Parathyroid adenoma (tissue), 2 donors: ENCODE measurements at regions not wholly inside any gene's neighbourhood (a gene's known extent, or its start where the extent isn't known, plus 50 kb on each side); places are given as distances from the start of the nearest gene placed in this dataset.

Source experiments
- H2AFZ ChIP-seq: fragments of 300-600 bp; sonication (generic); one replicate; pipeline ENCODE4 v1.7.0; 2017; ENCODE audit warnings: antibody characterized with exemption, mild to moderate bottlenecking
- H3K27ac ChIP-seq: fragments of 300-600 bp; sonication (generic); one replicate; pipeline ENCODE4 v1.7.0; 2017
- H3K27me3 ChIP-seq: fragments of 300-600 bp; sonication (generic); one replicate; pipeline ENCODE4 v1.7.0; 2017; ENCODE audit warnings: low read length; ENCODE audit not compliant: control insufficient read depth, insufficient read depth
- H3K36me3 ChIP-seq: fragments of 300-600 bp; sonication (generic); one replicate; pipeline ENCODE4 v1.7.0; 2017; ENCODE audit warnings: low read length; ENCODE audit not compliant: control insufficient read depth, insufficient read depth
- H3K4me1 ChIP-seq: fragments of 300-600 bp; sonication (generic); one replicate; pipeline ENCODE4 v1.7.0; 2017; ENCODE audit warnings: control low read depth
- H3K4me2 ChIP-seq: fragments of 300-600 bp; sonication (generic); one replicate; pipeline ENCODE4 v1.7.0; 2017; ENCODE audit warnings: low read length
- H3K4me3 ChIP-seq: fragments of 300-600 bp; sonication (generic); one replicate; pipeline ENCODE4 v1.7.0; 2017; ENCODE audit warnings: low read depth, low read length
- H3K79me2 ChIP-seq: fragments of 300-600 bp; sonication (generic); one replicate; pipeline ENCODE4 v1.7.0; 2017; ENCODE audit warnings: control low read depth
- H3K9ac ChIP-seq: fragments of 300-600 bp; sonication (generic); one replicate; pipeline ENCODE4 v1.7.0; 2017; ENCODE audit warnings: mild to moderate bottlenecking
- H3K9me3 ChIP-seq: fragments of 300-600 bp; sonication (generic); one replicate; pipeline ENCODE4 v1.7.0; 2017; ENCODE audit warnings: low read length; ENCODE audit not compliant: control insufficient read depth
- CTCF ChIP-seq: fragments of 300-600 bp; sonication (generic); IDR thresholded peaks from one replicate; pipeline ENCODE4 v1.7.0; 2017; ENCODE audit warnings: antibody characterized with exemption, mild to moderate bottlenecking
- donor health status: primary hyperparathyroidism.

GRCh38 chr7:138245682-138246081 is 169.4 kb downstream of the AKR1D1 start:
- no peak for TF ChIP-seq CTCF
- Histone ChIP-seq H3K4me1 (no peaks in the 10 kb centered on the region), H3K27ac (no peak overlapping the region), H2AFZ (no peak overlapping the region), H3K4me3 (no peak overlapping the region), H3K4me2 (no peak overlapping the region), H3K36me3 (no peaks in the 10 kb centered on the region), H3K9me3 (no peaks in the 10 kb centered on the region), H3K79me2 (no peaks in the 10 kb centered on the region), H3K27me3 (no peaks in the 10 kb centered on the region), H3K9ac (no peak overlapping the region)

GRCh38 chr7:138246428-138246827 is 170.2 kb downstream of the AKR1D1 start:
- H3K27me3 ChIP-seq: no peaks in the 10 kb centered on the region
- no peak overlapping the region for H3K27ac ChIP-seq
- no peaks in the 10 kb centered on the region for H3K79me2 ChIP-seq
- no peak overlapping the region for H2AFZ ChIP-seq
- no peaks in the 10 kb centered on the region for H3K9me3 ChIP-seq
- H3K4me1 ChIP-seq: no peaks in the 10 kb centered on the region
- no peaks in the 10 kb centered on the region for H3K36me3 ChIP-seq
- TF ChIP-seq CTCF: no peak
- no peak overlapping the region for H3K9ac ChIP-seq
- H3K4me2 ChIP-seq: no peak overlapping the region
- no peak overlapping the region for H3K4me3 ChIP-seq

GRCh38 chr7:138247081-138247480 is 170.8 kb downstream of the AKR1D1 start:
- Histone ChIP-seq H3K9me3 (no peaks in the 10 kb centered on the region), H3K4me2 (no peak overlapping the region), H3K79me2 (no peaks in the 10 kb centered on the region), H3K4me1 (no peaks in the 10 kb centered on the region), H3K4me3 (no peak overlapping the region), H3K36me3 (no peaks in the 10 kb centered on the region), H3K27ac (no peak overlapping the region), H3K9ac (no peak overlapping the region), H3K27me3 (no peaks in the 10 kb centered on the region), H2AFZ (no peak overlapping the region)
- TF ChIP-seq CTCF: no peak

- no peak overlapping the region for H2AFZ ChIP-seq
- no peaks in the 10 kb centered on the region for H3K4me1 ChIP-seq
- H3K9ac ChIP-seq: no peak overlapping the region
- no peaks in the 10 kb centered on the region for H3K27me3 ChIP-seq
- no peak for TF ChIP-seq CTCF
- H3K9me3 ChIP-seq: no peaks in the 10 kb centered on the region
- H3K27ac ChIP-seq: no peak overlapping the region
- no peak overlapping the region for H3K4me3 ChIP-seq
- H3K79me2 ChIP-seq: no peaks in the 10 kb centered on the region
- no peak overlapping the region for H3K4me2 ChIP-seq
- H3K36me3 ChIP-seq: no peaks in the 10 kb centered on the region
Observed at GRCh38 chr7:138247568-138248333, 171.5 kb downstream of the AKR1D1 start.

- Histone ChIP-seq H3K79me2 (no peaks in the 10 kb centered on the region), H3K4me3 (no peak overlapping the region), H2AFZ (no peak overlapping the region), H3K9ac (no peak overlapping the region), H3K27me3 (no peaks in the 10 kb centered on the region), H3K27ac (no peak overlapping the region), H3K9me3 (no peaks in the 10 kb centered on the region), H3K4me2 (no peak overlapping the region), H3K36me3 (no peaks in the 10 kb centered on the region), H3K4me1 (no peaks in the 10 kb centered on the region)
- TF ChIP-seq CTCF: no peak
Observed at GRCh38 chr7:138248609-138249008, 172.3 kb downstream of the AKR1D1 start.
